ENCODE measurements at regions not wholly inside any gene's neighbourhood (a gene's known extent, or its start where the extent isn't known, plus 50 kb on each side); places are given as distances from the start of the nearest gene placed in this dataset.

GRCh38 chr16:66289051-66289680, 77.3 kb upstream of the CDH5 start:
- DNase-seq (ENCODE audit: extremely low spot score), result no peak
- ChIA-PET POLR2A (no interaction called here), CTCF (no interaction called here)
- no peak for TF ChIP-seq PKNOX1 (IDR thresholded peaks at IDR 0.05)
- no peak for TF ChIP-seq L3MBTL2 (conservative IDR thresholded peaks at IDR 0.05)
- TF ChIP-seq NFRKB (IDR thresholded peaks at IDR 0.05), result no peak
- TF ChIP-seq ZNF384 (IDR thresholded peaks at IDR 0.05), result no peak
- no peak for TF ChIP-seq SUZ12 (IDR thresholded peaks at IDR 0.05)
- TF ChIP-seq BHLHE40 (IDR thresholded peaks at IDR 0.05; ENCODE audit: borderline replicate concordance), result no peak
- no peak for TF ChIP-seq ELF4 (IDR thresholded peaks at IDR 0.05)
- TF ChIP-seq LEF1 (IDR thresholded peaks at IDR 0.05; ENCODE audit: borderline replicate concordance), result no peak
- TF ChIP-seq TARDBP (IDR thresholded peaks at IDR 0.05), result no peak

DNA sequence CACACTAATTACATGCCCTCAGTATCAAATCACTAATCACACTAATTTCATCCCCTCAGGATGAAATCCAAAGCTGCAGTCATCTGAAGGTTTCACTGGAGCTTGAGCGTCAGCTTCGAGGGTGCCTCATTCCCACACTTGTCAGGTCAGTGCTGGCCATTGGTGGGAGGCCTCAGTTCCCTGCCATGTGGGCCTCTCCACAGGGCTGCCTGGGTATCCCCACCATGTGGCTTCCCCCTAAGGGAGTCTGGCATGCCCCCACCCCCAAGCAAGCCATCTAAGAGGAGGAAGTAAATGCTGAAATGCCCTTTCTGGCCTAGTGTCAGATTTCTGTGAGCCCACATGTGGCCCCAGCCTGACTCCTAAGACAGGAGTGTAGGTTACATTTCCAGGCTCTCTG, 78.6 kb upstream of the CDH5 start:
- ChIA-PET POLR2A (no interaction called here), CTCF (no interaction called here)
- TF ChIP-seq HDGF (IDR thresholded peaks at IDR 0.05; ENCODE audit: borderline replicate concordance), result no peak
- TF ChIP-seq FOXK2 (IDR thresholded peaks at IDR 0.05), result no peak
- TF ChIP-seq SUZ12 (IDR thresholded peaks at IDR 0.05), result no peak
- TF ChIP-seq ELF4 (IDR thresholded peaks at IDR 0.05), result no peak
- TF ChIP-seq L3MBTL2 (conservative IDR thresholded peaks at IDR 0.05), result no peak
- no peak for TF ChIP-seq LEF1 (IDR thresholded peaks at IDR 0.05; ENCODE audit: borderline replicate concordance)
- no peak for TF ChIP-seq SP1 (IDR thresholded peaks at IDR 0.05)
- no peak for TF ChIP-seq FOXM1 (IDR thresholded peaks at IDR 0.05; ENCODE audit: borderline replicate concordance)
- no peak for TF ChIP-seq FOXA1 (IDR thresholded peaks at IDR 0.05)
- TF ChIP-seq ARNT (IDR thresholded peaks at IDR 0.05), result no peak
- TF ChIP-seq BHLHE40 (IDR thresholded peaks at IDR 0.05; ENCODE audit: borderline replicate concordance), result no peak
- TF ChIP-seq PKNOX1 (IDR thresholded peaks at IDR 0.05), result no peak
- TF ChIP-seq TARDBP (IDR thresholded peaks at IDR 0.05), result no peak
- TF ChIP-seq ZNF384 (IDR thresholded peaks at IDR 0.05), result no peak
- TF ChIP-seq CTBP1 (IDR thresholded peaks at IDR 0.05; ENCODE audit: borderline replicate concordance), result no peak
- TF ChIP-seq NFRKB (IDR thresholded peaks at IDR 0.05), result no peak
- DNase-seq (ENCODE audit: extremely low spot score), result no peak

DNA sequence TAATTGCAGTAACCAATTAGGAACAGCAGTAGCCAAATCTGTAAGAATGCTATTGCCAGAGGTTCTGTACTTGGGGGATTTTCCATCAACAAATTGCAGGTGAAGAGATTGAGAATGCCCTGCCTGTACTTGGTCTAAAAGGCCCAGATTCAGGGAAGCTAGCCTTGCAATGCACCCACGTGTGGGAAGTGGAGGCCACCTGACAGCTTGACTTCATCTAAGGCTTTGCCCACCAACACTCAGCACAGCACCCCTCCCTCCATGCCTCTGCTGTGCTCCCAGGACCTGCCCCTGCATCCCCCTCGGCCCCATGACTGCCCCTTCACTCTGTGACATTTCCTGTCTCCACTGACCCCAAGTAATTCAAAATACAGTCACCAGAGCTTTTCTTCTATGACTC, 79.1 kb upstream of the CDH5 start:
- POLR2A ChIA-PET, result no interaction called here
- no peak for DNase-seq (ENCODE audit: extremely low spot score)
- TF ChIP-seq SUZ12 (IDR thresholded peaks at IDR 0.05) (no peak), NFRKB (IDR thresholded peaks at IDR 0.05) (no peak), ZNF384 (IDR thresholded peaks at IDR 0.05) (no peak), FOXM1 (IDR thresholded peaks at IDR 0.05; ENCODE audit: borderline replicate concordance) (no peak), L3MBTL2 (conservative IDR thresholded peaks at IDR 0.05) (no peak), ARNT (IDR thresholded peaks at IDR 0.05) (no peak), SP1 (IDR thresholded peaks at IDR 0.05) (no peak), LEF1 (IDR thresholded peaks at IDR 0.05; ENCODE audit: borderline replicate concordance) (no peak), PKNOX1 (IDR thresholded peaks at IDR 0.05) (no peak), ELF4 (IDR thresholded peaks at IDR 0.05) (no peak), CTBP1 (IDR thresholded peaks at IDR 0.05; ENCODE audit: borderline replicate concordance) (no peak), BHLHE40 (IDR thresholded peaks at IDR 0.05; ENCODE audit: borderline replicate concordance) (no peak), HDGF (IDR thresholded peaks at IDR 0.05; ENCODE audit: borderline replicate concordance) (no peak)
- CTCF ChIA-PET, result no interaction called here

DNA sequence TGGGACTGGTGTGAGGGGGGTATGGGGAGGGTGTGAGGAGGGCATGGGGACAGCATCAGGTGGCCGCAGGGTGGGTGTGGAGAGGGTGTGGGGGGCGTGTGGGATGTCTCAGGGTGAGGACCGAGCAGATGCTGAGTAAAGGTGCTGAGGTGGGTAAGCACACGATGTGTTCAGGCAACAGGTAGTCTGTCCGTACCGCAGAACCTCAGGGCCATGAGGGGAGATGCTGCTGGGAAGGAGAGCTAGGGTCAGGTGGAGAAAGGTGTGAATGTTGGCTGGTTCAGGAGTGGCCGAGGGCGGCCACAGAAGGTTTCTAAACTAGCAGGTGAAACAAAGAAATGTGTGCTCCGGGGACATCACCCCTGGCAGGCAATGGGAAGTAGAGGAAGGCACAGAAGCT, 80.0 kb upstream of the CDH5 start:
- TF ChIP-seq FOXK2 (IDR thresholded peaks at IDR 0.05), result no peak
- TF ChIP-seq ZNF384 (IDR thresholded peaks at IDR 0.05), result no peak
- TF ChIP-seq L3MBTL2 (conservative IDR thresholded peaks at IDR 0.05), result no peak
- no peak for TF ChIP-seq ARNT (IDR thresholded peaks at IDR 0.05)
- no peak for TF ChIP-seq NFRKB (IDR thresholded peaks at IDR 0.05)
- CTCF ChIA-PET, result no interaction called here
- POLR2A ChIA-PET, result no interaction called here
- DNase-seq (ENCODE audit: extremely low spot score), result no peak

DNA sequence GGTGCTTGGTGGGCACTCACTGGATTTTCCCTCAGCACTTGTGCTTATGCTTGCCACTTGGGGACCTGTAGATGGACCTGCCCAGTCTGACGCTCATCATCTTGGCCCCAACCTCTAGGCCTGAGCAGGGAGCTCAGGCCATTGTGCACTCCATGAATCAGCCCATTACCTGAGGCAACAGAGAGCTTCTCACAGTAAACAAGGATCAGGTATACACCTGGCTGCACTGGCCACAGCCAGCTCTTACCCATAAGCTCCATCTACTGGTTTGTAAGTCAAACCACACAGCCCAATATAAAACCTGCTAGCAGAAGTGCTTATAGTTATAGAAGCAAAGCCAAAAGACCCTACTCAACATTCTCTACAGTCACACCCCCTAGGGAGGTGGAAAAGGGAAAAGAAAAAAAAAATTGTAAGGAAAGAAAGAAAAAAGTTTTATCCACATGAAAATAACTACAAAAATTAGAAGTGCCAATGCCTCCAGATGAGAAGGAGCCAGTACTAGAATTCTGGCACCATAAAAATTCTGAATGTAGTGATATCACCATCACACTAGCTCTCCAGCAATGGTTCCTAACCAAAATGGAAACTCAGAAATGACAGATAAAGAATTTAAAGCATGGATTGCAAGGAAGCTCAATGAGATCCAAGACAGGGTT, 87.8 kb upstream of the CDH5 start:
- ChIA-PET CTCF (no interaction called here), POLR2A (no interaction called here)
- TF ChIP-seq HDGF (IDR thresholded peaks at IDR 0.05; ENCODE audit: borderline replicate concordance) (no peak), SP1 (IDR thresholded peaks at IDR 0.05) (no peak), L3MBTL2 (conservative IDR thresholded peaks at IDR 0.05) (no peak), LEF1 (IDR thresholded peaks at IDR 0.05; ENCODE audit: borderline replicate concordance) (no peak), PKNOX1 (IDR thresholded peaks at IDR 0.05) (no peak), NFRKB (IDR thresholded peaks at IDR 0.05) (no peak)
- DNase-seq (ENCODE audit: extremely low spot score), result no peak

DNA sequence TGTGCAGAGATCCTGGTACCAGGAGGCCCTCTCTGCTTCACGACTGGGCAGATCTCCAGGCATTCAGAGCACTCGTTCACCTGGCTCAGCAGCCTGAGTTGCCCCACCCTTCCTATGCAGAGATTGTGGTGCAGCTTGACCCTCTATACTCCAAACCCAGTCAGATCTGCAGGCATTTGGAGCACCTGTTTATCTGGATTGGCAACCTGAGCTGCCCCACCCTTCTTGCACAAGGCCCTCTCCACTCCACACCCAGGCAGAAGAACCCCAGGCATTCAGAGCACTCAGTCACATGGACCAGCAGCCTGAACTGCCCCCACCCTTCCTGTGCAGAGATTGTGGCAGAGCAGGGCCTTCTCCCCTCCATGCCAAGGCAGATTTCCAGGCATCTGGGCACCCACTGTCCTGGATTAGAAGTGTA, 88.4 kb upstream of the CDH5 start:
- ChIA-PET CTCF (no interaction called here), POLR2A (no interaction called here)
- TF ChIP-seq ZNF384 (IDR thresholded peaks at IDR 0.05), result no peak
- TF ChIP-seq BHLHE40 (IDR thresholded peaks at IDR 0.05; ENCODE audit: borderline replicate concordance), result no peak
- TF ChIP-seq SP1 (IDR thresholded peaks at IDR 0.05), result no peak
- TF ChIP-seq ELF4 (IDR thresholded peaks at IDR 0.05), result no peak
- no peak for TF ChIP-seq L3MBTL2 (conservative IDR thresholded peaks at IDR 0.05)
- no peak for TF ChIP-seq TARDBP (IDR thresholded peaks at IDR 0.05)
- no peak for TF ChIP-seq SUZ12 (IDR thresholded peaks at IDR 0.05)
- no peak for TF ChIP-seq FOXA1 (IDR thresholded peaks at IDR 0.05)
- TF ChIP-seq CTBP1 (IDR thresholded peaks at IDR 0.05; ENCODE audit: borderline replicate concordance), result no peak
- TF ChIP-seq FOXK2 (IDR thresholded peaks at IDR 0.05), result no peak
- no peak for TF ChIP-seq NFRKB (IDR thresholded peaks at IDR 0.05)
- no peak for TF ChIP-seq PKNOX1 (IDR thresholded peaks at IDR 0.05)
- no peak for TF ChIP-seq HDGF (IDR thresholded peaks at IDR 0.05; ENCODE audit: borderline replicate concordance)
- TF ChIP-seq FOXM1 (IDR thresholded peaks at IDR 0.05; ENCODE audit: borderline replicate concordance), result no peak
- no peak for TF ChIP-seq ARNT (IDR thresholded peaks at IDR 0.05)
- TF ChIP-seq LEF1 (IDR thresholded peaks at IDR 0.05; ENCODE audit: borderline replicate concordance), result no peak
- no peak for DNase-seq (ENCODE audit: extremely low spot score)

All from HEK293T (cell line).